HG03103 (cell line): ENCODE measurements at regions not wholly inside any gene's neighbourhood (a gene's known extent, or its start where the extent isn't known, plus 50 kb on each side); places are given as distances from the start of the nearest gene placed in this dataset.
"Not testable (repeated sequence)": the region's sequence is repeated elsewhere in the genome, so short reads cannot be mapped to it uniquely, and the experiment has no call there.

Source experiments
- ATAC-seq: cut with Tn5 transposase; IDR thresholded peaks from one replicate; pipeline ENCODE4 v1.9.1; 2021; ENCODE audit warnings: low read depth; ENCODE audit not compliant: unreplicated experiment

DNA sequence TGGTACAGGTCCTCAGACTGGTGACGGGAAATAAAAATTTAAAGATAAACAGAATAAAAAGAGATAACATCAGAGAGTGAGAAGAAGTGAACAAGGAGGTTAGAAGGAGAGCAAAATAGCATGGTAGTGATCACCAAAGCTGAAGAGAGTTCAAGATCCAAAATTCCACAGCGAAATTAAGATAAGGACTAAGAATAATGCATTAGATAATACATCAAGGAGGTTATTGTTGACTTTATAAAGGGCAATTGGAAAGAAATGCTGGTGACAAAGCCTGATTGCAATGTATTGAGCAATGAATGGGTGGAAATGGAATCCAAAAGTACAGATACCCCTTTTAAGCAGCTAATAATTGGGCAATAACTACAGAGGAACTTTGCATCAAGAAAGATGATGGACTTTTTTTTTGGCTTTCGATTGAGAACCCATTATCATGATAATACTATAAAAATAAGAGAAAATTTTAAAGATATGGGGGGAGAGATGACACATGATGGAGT is 101.6 kb upstream of the MAP9 start:
- no peak for ATAC-seq

DNA sequence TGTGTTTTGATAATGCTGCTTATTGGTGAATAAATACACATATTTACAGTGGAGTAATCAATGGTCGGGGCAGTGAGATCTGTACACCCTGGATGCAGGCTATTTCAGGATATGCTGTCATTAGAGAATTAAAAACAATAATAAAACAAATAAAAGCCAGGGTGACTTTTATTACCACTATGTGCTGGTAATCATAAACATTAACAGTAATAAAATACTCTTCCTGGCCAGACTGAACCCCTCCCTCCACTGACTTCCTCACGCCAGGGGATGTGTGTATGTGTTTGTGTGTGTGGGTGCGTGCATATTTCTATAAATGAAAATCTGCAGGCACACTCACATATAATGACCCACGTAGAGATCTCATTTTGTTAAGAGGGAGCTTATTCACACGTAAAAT is 98.0 kb upstream of the MAP9 start:
- no peak for ATAC-seq

DNA sequence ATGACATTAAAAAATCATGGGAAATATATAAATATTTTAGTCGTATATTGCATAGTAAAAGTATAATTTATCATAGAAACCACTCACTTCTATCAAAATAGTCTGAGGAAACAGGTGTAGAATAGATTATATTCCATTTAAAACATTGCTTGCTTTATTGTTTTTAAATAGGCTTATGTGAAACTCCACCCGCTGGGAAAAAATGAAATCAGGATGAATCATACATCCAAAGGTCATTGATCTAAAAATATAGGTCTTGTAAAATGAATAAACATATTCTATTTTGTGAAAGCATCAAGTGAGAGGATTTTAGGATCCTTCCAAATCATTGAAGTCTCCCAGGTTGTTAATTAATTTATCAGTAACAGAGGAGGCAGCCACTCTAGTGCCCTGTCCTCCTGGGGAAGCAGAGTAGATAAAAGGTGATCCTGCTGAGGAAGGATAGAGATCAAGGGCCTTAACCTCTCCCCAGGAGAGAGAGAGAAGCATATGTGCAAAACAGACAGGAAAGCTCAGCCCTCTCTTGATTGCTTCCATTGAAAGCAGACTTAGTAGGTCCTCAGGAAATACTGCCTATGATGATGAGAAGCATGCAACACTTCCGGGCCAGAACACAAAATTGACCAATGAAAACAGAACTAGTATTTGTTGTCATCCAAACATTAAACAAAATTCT is 96.8 kb upstream of the MAP9 start:
- ATAC-seq = no peak

DNA sequence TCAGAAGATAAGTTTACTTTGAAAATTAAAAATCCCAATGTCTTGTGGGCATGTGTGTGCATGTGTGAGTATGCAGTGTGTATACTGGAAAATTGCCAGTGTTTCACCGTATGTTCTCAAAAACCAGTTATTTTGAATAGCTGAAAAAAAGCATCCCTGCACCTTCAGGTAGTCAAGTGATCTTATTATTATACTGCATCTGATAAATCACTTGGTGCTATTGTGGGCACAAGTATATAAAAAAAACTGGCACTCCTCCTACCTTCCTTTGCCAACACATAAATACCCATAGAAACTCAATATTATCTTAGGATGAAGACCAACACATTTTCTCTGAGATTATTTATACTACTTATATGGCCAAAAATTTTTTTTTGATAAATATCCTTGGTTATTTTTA is 91.5 kb upstream of the MAP9 start:
- no peak for ATAC-seq

DNA sequence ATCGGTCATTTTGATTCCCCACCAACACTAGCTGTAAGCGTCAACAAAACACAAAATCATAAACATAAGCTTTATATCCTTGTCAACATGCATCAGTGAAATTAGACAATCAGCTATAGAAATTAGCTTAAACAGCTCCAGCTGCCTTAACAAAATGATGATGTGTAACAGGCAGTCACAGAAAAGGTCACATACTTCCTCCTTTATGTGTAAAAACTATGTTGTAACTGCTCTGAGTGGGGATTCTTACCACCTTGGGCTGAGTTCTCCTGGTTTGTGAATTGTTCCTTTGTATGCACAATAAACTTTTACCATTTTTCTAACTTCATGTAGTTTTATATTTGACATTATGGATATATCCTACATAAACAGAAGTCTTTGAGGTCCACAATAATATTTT is 73.9 kb upstream of the MAP9 start:
- no peak for ATAC-seq

DNA sequence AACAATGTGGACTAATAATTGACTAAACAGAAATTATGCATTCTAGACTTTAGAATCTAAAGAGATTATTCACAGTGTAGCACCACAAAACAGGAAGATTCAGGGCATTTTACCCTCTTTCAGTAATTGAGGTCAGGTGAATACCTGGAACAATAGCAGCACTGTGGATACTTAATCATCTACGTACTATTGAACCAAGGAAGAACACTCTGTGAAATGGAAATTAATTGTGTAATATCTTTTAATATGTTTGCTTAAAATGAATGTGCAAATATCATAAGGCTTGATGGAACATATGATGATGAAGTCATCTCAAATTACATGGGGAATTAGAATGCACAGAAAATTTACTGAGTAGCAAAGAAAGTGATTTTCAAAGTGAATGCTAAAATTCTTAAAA is 68.5 kb upstream of the MAP9 start:
- no peak for ATAC-seq

DNA sequence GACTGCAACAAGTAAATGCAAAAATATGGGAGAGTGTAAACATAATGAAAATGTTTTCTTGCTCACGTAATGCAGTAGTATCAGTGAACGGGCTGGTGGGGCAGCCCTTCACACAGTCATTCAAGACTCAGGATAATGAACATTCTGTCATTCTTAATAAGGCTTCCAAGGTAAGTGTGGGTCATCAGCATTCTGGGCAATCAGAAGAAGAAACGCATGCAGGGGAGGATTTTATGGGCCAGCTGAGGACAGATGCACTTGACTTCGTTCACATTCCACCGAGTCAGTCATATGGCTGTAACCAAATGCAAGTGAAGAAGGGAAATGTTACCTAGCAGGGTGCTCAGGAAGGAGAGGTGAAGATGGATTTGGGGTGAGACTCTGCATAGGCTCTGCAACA is 68.0 kb upstream of the MAP9 start:
- no peak for ATAC-seq

DNA sequence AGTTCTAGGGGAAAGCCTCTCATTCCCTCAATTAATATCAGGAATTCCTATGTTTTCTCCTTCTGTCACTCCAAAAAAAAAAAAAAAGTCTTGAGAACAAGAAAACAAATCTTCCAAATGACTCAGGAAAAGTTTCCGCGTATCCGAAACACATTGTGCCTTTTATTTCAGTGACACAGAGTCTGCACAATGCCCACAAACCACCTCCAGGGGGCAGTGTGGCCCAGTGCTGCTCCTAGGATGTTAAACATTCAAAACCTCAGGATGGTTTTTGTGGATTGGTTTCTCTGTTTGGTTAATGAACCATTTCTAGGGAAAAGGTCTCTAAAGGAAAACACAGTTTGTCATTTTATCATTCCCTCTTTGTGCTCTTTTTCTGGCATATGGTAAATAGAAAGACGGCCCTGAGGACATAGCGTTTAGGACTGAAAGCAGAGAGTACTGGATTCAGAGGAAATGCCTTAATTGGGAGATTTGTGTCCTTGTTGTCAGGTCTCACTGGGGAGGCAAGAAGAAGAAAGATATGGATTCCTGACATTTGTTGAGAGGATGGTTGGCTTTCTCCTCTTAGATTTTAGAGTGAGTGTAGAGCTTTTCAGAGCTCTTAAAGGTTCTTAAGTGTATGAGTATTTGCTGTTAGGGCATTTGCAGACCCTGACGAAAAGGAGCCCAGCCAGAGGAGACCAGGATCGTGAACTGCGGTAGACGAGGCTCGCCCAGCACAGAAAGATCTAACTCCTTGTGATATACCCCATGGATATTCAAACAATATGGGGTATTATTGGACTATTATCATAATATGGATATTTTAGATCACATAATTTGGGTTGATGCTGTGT is 65.7 kb upstream of the MAP9 start:
- peak; percentile 72 for ATAC-seq

DNA sequence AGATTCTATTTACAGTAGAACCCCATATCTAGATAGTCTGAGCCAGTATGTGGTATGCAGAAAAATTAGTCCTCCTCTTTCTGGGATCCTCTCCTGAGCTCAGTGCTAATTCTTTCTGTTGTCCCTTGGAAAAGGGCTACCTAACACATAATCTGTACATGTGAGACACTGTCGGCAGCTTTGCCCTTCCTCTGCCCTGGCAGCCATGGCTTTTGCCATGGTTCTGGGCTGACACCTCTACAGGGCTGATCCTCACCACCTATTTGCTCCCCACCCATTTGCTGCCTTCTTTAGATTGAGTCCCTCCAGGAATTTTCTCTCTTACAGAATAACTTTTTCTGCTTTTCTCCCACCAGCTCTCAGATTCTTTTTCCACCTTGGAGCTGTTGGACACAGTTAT is 64.7 kb upstream of the MAP9 start:
- no peak for ATAC-seq

DNA sequence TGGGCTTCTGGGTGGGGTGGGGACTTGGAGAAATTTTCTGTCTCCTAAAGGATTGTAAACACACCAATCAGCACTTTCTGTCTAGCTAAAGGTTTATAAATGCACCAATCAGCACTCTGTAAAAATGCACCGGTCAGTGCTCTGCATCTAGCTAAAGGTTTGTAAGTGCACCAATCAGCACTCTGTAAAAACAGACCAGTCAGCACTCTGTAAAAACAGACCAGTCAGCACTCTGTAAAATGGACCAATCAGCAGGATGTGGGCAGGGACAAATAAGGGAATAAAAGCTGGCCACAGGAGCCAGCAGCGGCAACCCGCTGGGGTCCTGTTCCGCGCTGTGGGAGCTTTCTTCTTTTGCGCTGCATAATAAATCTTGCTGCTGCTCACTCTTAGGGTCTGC is 63.0 kb upstream of the MAP9 start:
- not testable (repeated sequence) for ATAC-seq

DNA sequence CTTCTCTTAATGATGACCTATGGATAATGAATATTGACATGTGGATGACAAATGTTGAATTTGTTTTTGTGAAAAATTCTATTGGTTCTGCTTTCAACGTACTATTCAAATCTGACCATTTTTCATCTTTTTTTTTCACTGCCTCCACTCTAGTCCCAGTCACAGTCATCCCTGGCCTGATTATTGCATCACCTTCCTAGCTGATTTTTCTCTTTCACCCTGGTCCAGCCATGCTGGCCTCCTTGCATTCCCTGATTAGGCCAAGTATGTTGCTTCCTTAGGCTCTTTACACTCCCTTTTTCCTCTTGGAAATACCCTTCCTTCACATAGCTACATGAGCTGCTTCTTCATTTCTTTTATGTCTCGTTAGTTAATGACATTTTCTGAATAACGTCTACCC is 58.1 kb upstream of the MAP9 start:
- ATAC-seq = no peak

DNA sequence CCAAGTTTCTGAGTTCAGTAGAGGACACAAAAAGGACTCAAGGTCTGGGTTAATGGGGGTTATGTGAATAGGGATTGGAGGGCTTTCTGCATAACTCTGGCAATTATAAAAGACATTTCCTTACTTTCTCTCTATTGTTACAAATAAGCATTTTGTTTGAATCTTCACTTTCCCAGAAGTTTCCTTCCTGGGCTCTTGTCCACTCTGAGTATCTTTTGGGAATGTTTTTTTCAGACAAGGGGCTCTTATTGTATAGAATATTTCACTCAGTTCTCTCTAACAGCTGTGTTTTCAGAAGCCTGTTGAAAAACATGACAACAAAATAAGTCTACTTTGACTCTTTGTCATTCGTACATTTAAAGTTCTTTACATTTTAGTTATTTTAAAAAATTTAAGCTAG is 57.6 kb upstream of the MAP9 start:
- no peak for ATAC-seq

DNA sequence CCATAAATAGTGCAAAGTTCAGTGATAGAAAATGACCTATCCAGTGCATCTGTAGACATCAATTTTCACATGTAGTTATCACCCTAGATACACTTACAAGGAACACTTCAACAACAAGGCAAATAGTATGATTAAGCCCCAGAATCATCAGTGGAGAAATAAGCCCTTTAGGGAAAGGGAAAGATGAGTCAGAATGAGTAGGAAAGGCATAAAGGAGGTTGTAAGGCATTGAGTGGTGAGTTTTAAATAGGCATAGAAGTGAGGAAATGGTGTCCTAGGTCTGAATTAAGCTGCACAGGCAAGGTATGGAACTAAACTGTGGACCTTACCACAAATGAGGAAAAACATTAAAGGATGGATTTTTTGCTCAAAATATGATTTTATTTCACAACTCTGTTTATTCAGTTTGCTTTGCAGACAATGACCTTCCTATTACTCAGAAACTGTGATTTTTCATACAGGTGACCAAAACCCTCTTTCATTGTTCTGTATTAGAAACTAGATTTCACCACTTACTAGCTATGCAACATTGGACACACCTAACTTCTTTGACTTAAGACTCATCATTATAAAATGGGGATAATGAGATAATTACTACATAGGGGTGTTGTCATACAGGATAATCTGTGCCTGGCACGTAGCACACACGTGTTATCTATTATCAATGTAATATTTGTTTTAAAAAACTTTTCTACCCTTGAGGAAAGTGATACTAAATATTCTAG is 57.0 kb upstream of the MAP9 start:
- no peak for ATAC-seq

DNA sequence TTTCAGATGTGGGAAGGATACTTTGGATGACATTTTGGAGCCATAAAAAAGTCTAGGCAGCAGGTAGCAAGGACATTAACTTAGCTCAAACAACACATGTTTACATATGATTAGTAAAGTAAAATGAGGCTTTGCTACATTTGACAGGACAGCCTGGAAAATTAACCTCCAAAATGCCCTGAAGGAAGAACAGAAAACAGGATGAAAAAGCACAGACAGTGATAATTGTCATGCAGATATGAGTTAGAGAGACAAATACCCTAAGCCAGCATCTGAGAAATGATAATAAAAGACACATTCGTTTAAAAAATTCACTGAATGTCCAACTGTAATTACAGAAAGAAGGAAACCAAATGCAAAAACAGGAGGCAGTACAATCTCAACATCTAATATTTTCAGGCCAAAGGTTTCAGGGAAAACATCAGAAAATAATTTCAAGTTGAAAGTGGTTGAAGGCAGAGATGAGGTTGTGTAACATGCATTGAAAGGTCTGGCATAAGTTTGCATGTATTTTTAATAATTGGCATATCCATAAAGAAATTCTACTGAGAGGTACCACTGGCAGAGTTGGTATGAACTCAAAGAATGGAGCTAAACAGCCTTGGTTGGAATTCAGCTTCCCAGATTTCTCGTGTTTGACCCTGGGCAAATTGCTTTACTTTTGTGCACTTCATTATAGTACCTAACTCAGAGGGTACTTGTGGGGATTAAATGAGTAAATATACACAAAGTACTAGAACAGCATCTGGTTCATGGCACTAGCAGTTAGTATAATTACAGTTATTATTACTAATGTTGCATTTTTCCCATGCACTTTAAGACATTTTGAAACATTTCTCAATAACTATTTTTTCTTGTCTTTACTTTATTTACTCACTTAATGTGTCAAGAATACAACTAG is 54.4 kb upstream of the MAP9 start:
- ATAC-seq = no peak

DNA sequence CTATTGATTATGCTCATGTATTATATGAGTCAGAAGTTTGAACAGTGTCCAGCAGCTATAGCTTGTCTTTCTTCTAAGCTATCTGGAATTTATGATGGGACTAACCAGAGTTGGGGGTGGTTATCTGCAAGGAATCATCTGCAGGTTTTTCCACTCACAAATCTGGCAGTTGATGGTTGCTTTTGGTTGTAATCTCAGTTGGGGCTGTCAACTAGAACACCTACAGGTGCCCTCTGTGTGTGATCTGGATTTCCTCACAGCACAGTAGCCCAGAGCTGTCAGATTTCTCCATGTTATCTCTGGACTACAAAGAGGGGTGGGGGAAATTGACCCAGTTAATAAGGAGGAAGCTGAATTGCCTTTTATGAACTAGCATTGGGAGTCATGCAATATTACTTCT is 51.4 kb upstream of the MAP9 start:
- ATAC-seq = no peak

DNA sequence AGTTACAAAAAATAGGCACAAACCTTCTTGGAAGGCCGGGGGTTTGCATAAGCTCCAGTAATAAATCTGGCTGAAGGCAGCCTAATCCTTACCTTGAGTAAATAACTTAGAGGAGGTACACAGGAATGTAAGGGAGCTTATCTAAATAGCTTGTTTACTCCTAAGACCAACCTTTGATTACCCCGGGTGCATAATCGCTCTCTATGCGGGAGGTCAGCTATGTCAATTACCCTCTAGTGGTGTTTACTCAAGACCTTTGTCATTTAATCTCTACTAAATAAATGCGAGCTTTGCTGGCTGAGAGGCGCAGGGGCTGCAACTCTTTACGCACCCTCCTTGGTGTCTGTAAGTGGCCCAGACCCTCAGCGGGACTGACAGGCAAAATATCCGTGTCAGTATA is 50.2 kb upstream of the MAP9 start:
- no peak for ATAC-seq
